SKM-1 (cell line): ENCODE measurements at regions not wholly inside any gene's neighbourhood (a gene's known extent, or its start where the extent isn't known, plus 50 kb on each side); places are given as distances from the start of the nearest gene placed in this dataset.
"Not testable (repeated sequence)": the region's sequence is repeated elsewhere in the genome, so short reads cannot be mapped to it uniquely, and the experiment has no call there.

Experiments
- DNase-seq: peaks from one replicate; lab custom pipeline; 2025; ENCODE audit not compliant: unreplicated experiment; lab: John Stamatoyannopoulos, UW

- no peak for DNase-seq
Measured at GRCh38 chr6:117761610-117762009, 86.3 kb downstream of the NUS1 start.

GRCh38 chr6:117771403-117771802 lies 96.1 kb downstream of the NUS1 start:
- peak; percentile 26 for DNase-seq

- DNase-seq, result peak; percentile 7
Measured at GRCh38 chr6:117776441-117776840, 101.2 kb downstream of the NUS1 start.

GRCh38 chr6:117781550-117781949 lies 106.3 kb downstream of the NUS1 start:
- no peak for DNase-seq

GRCh38 chr6:117783279-117783678 lies 108.0 kb downstream of the NUS1 start:
- no peak for DNase-seq

- DNase-seq, result no peak
Measured at GRCh38 chr6:117791012-117791411, 115.7 kb downstream of the NUS1 start.

- peak; percentile 11 for DNase-seq
Measured at GRCh38 chr6:117795234-117795633, 111.8 kb upstream of the SLC35F1 start.

- DNase-seq, result not testable (repeated sequence)
Measured at GRCh38 chr6:117798819-117799218, 108.2 kb upstream of the SLC35F1 start.

GRCh38 chr6:117810269-117810668 lies 96.8 kb upstream of the SLC35F1 start:
- no peak for DNase-seq

- no peak for DNase-seq
Measured at GRCh38 chr6:117817499-117817898, 89.6 kb upstream of the SLC35F1 start.

- no peak for DNase-seq
Measured at GRCh38 chr6:117817992-117818391, 89.1 kb upstream of the SLC35F1 start.

- no peak for DNase-seq
Measured at GRCh38 chr6:117818449-117818848, 88.6 kb upstream of the SLC35F1 start.

GRCh38 chr6:117829594-117830319 lies 77.3 kb upstream of the SLC35F1 start:
- no peak for DNase-seq

GRCh38 chr6:117837261-117837660 lies 69.8 kb upstream of the SLC35F1 start:
- no peak for DNase-seq

- peak; percentile 10 for DNase-seq
Measured at GRCh38 chr6:117840541-117840983, 66.5 kb upstream of the SLC35F1 start.

- no peak for DNase-seq
Measured at GRCh38 chr6:117847912-117848311, 59.2 kb upstream of the SLC35F1 start.

GRCh38 chr6:117849087-117849486 lies 58.0 kb upstream of the SLC35F1 start:
- DNase-seq, result no peak
